ENCODE measurements at regions not wholly inside any gene's neighbourhood (a gene's known extent, or its start where the extent isn't known, plus 50 kb on each side); places are given as distances from the start of the nearest gene placed in this dataset.
"Not testable (repeated sequence)": the region's sequence is repeated elsewhere in the genome, so short reads cannot be mapped to it uniquely, and the experiment has no call there.

DNA sequence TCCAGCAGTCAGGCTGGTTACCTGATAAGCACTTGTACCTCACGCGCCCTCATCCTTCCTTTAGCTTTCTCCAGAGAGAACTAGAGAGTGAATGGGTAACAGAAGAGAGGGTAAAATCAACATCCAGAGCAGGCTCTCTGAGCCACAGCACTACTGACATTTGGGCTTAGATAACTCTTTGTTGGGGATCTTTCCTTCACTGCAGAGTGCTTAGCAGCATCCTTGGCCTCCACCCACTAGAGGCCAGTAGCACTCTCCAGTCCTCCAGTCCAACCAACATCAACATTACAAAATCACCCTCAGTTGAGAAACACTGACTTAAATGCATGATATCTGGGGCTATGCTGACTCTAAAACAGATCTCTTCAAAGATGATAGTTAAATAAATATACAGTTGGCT is 220.7 kb downstream of the TACR3 start:
- Histone ChIP-seq H3K36me3 (ENCODE audit: control insufficient read depth, insufficient read depth, low read length, severe bottlenecking) (no peaks in the 10 kb centered on the region), H3K4me3 (ENCODE audit: low read length) (no peak overlapping the region), H3K4me1 (ENCODE audit: control insufficient read depth, insufficient read depth, low read length) (peaks cover 11% of the 10 kb centered on the region), H3K9ac (ENCODE audit: low read length) (no peak overlapping the region), H3K9me3 (ENCODE audit: control insufficient read depth, low read length) (peaks cover 3% of the 10 kb centered on the region), H3K27me3 (replicated peaks; ENCODE audit: control insufficient read depth, insufficient read depth, low read length) (no peaks in the 10 kb centered on the region)
- peak; percentile 51 for DNase-seq (ENCODE audit: low read depth)

DNA sequence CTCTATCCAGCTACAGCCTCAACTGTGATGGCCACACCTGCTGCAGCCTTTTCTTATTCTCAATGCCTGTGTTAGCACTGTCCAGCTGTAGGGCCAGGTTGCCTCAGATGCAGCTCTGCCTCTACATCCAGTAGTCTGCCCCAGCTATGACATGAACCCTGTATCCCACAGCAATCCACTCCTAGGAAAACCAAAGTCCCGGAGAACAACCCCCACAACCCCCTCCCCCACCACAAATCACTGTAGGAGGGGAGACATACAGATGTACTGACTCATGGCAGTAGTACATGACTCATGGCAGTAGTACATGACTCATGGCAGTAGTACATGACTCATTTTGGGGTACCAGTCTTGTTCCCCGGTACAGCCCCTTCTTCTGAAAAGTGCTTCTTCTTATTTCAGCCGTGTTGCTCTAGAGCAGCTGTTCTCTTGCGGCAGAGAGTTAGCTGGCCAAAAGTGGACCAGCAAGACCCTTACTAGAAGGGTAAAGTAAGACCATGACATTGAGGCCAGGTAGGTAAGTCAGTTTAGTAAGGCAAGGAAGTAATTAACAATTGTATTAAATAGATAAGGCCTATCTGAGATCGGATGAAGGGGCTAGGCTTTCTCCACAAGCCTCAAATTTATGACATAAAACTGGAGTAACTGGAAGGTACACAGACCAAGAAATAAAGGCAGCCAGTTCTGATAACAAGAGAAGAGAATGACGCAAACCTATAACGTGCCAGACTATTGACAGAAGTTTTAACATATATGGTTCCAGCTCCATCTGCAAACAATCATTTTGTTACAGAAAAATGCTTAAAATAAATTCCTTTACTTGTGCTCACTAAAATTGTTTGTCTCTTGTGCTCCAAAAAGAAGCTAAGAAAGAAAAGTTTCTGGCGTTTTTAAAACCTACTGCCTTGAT is 221.4 kb downstream of the TACR3 start:
- Histone ChIP-seq H3K9ac (ENCODE audit: low read length) (no peak overlapping the region), H3K9me3 (ENCODE audit: control insufficient read depth, low read length) (peaks cover 3% of the 10 kb centered on the region), H3K4me1 (ENCODE audit: control insufficient read depth, insufficient read depth, low read length) (peaks cover 11% of the 10 kb centered on the region), H3K4me3 (ENCODE audit: low read length) (peak overlapping the region; percentile 19), H3K36me3 (ENCODE audit: control insufficient read depth, insufficient read depth, low read length, severe bottlenecking) (no peaks in the 10 kb centered on the region), H3K27me3 (replicated peaks; ENCODE audit: control insufficient read depth, insufficient read depth, low read length) (no peaks in the 10 kb centered on the region)
- peak; percentile 85 for DNase-seq (ENCODE audit: low read depth)

DNA sequence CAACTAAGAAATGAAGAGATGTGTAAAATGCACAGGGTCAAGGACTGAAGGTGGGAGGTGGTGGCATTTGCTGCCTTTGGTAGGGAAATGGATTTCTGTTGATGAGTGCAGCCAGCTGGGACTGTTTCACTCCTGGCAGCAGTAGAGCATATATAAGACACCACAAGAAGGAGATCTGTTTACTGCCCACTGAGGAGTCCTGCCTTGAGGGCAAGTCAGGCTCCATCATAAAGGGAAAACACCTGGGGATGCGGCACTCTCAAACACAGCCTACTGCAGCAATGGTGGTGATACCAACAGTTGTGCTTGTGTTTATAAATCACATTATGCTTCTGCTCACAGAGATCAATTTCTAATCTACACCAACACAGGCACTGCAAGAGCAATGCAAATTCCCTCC is 222.1 kb downstream of the TACR3 start:
- H3K4me3 ChIP-seq (ENCODE audit: low read length) = no peak overlapping the region
- H3K9me3 ChIP-seq (ENCODE audit: control insufficient read depth, low read length) = peaks cover 3% of the 10 kb centered on the region
- H3K4me1 ChIP-seq (ENCODE audit: control insufficient read depth, insufficient read depth, low read length) = peaks cover 11% of the 10 kb centered on the region
- no peaks in the 10 kb centered on the region for H3K27me3 ChIP-seq (replicated peaks; ENCODE audit: control insufficient read depth, insufficient read depth, low read length)
- H3K36me3 ChIP-seq (ENCODE audit: control insufficient read depth, insufficient read depth, low read length, severe bottlenecking) = no peaks in the 10 kb centered on the region
- H3K9ac ChIP-seq (ENCODE audit: low read length) = no peak overlapping the region
- DNase-seq (ENCODE audit: low read depth) = no peak

DNA sequence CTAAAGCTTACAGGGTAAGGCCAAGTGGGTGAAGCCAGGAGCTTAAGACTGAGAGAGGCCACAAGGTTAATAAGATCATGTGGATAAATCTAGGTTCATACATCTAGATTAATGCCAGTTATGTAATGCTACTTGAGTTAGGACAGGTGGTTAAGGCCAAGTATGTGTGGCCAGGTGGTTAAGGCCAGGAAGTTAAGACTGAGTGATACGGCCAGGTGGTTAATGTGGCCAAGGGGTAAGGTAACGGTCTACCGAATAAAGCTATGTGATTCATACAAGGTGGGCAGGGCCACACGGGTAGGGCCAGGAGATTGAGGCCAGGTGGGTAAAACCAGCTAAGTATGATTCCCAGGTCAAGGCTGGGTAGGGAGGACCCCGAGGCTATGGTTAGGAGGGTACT is 223.0 kb downstream of the TACR3 start:
- no peak for DNase-seq (ENCODE audit: low read depth)
- Histone ChIP-seq H3K4me3 (ENCODE audit: low read length) (no peak overlapping the region), H3K36me3 (ENCODE audit: control insufficient read depth, insufficient read depth, low read length, severe bottlenecking) (no peaks in the 10 kb centered on the region), H3K4me1 (ENCODE audit: control insufficient read depth, insufficient read depth, low read length) (peaks cover 11% of the 10 kb centered on the region), H3K9me3 (ENCODE audit: control insufficient read depth, low read length) (peaks cover 3% of the 10 kb centered on the region), H3K9ac (ENCODE audit: low read length) (no peak overlapping the region), H3K27me3 (replicated peaks; ENCODE audit: control insufficient read depth, insufficient read depth, low read length) (no peaks in the 10 kb centered on the region)

DNA sequence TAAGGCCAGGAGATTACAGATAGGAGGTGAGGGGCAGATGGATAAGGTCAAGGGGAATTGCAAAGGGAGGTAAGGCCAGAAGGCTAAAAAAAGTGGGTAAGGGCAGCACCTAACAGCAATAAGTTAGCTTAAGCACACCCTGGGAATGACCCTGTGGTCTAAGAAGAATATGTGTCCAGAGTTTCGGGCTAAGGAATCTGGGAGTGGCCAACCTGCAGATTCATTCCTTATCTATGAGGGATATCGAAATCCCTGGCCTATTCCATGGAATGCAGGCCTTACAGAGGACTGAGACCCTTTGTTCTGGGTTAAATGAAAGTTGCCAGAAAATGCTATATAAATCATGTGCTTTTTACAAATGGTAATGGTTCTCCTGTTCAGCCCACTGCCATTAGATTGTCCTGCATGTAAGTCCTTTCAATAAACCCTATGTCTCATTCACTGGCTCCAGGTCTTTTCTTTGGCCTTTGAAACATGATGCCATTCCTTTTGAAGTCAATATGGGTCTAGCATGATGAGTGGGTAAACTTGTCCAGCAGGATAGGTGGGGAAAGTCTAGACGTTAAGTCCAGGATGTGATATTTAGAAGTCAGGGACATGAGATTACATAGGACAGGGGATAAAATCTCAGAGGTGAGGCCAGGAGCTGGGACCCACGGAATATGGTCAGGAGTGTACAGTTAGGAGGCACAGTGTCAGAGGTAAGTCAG is 226.2 kb downstream of the TACR3 start:
- H3K4me1 ChIP-seq (ENCODE audit: control insufficient read depth, insufficient read depth, low read length) = peaks cover 11% of the 10 kb centered on the region
- DNase-seq (ENCODE audit: low read depth) = no peak
- no peaks in the 10 kb centered on the region for H3K9me3 ChIP-seq (ENCODE audit: control insufficient read depth, low read length)
- no peak overlapping the region for H3K9ac ChIP-seq (ENCODE audit: low read length)
- no peak overlapping the region for H3K4me3 ChIP-seq (ENCODE audit: low read length)
- H3K27me3 ChIP-seq (replicated peaks; ENCODE audit: control insufficient read depth, insufficient read depth, low read length) = no peaks in the 10 kb centered on the region
- H3K36me3 ChIP-seq (ENCODE audit: control insufficient read depth, insufficient read depth, low read length, severe bottlenecking) = no peaks in the 10 kb centered on the region

DNA sequence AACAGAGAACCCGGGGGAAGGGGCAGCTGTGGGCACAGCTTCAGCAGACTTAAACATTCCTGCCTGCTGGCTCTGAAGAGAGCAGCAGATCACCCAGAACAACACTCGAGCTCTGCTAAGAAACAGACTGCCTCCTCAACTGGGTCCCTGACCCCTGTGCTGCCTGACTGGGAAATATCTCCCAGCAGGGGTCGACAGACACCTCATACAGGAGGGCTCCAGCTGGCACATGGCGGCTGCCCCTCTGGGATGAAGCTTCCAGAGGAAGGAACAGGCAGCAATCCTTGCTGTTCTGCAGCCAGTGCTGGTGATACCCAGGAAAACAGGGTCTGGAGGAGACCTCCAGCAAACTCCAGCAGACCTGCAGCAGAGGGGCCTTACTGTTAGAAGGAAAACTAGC is 234.5 kb downstream of the TACR3 start:
- H3K27me3 ChIP-seq (replicated peaks; ENCODE audit: control insufficient read depth, insufficient read depth, low read length); H3K4me1 ChIP-seq (ENCODE audit: control insufficient read depth, insufficient read depth, low read length); H3K36me3 ChIP-seq (ENCODE audit: control insufficient read depth, insufficient read depth, low read length, severe bottlenecking); H3K9me3 ChIP-seq (ENCODE audit: control insufficient read depth, low read length); H3K9ac ChIP-seq (ENCODE audit: low read length); H3K4me3 ChIP-seq (ENCODE audit: low read length); DNase-seq (ENCODE audit: low read depth): not testable (repeated sequence)

DNA sequence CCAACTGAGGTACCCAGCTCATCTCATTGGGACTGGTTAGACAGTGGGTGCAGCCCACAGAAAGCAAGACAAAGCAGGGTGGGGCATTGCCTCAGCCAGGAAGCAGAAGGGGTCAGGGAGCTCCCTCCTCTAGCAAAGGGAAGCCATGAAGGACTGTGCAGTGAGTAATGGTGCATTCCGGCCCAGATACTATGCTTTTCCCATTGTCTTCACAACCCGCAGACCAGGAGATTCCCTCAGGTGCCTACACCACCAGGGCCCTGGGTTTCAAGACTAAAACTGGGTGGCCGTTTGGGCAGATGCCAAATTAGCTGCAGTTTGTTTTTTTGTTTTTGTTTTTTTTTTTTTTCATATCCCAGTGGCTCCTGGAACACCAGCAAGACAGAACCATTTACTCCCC is 235.3 kb downstream of the TACR3 start:
- Histone ChIP-seq H3K4me1 (ENCODE audit: control insufficient read depth, insufficient read depth, low read length) (no peaks in the 10 kb centered on the region), H3K4me3 (ENCODE audit: low read length) (no peak overlapping the region), H3K9ac (ENCODE audit: low read length) (no peak overlapping the region), H3K9me3 (ENCODE audit: control insufficient read depth, low read length) (no peaks in the 10 kb centered on the region), H3K27me3 (replicated peaks; ENCODE audit: control insufficient read depth, insufficient read depth, low read length) (no peaks in the 10 kb centered on the region), H3K36me3 (ENCODE audit: control insufficient read depth, insufficient read depth, low read length, severe bottlenecking) (no peaks in the 10 kb centered on the region)
- DNase-seq (ENCODE audit: low read depth) = no peak

DNA sequence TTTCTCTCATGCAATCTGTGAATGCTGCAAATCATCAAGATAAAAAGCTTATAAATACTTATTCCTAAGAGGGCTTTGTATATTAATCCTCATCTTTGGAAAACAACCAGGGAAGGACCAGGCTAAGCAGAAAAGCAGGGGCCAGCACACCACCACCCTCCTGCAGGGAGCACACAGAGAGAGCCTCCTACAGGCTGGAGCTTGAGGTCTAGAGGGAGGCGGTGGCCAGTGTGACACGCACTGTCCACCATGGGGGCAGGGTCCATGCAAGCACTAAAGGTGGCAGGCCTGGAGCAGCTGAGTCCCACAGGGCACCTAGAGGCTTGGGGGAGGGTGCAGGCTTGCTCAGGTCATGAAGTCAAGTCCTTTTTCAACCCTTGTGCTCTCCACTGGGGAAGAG is 236.9 kb downstream of the TACR3 start:
- Histone ChIP-seq H3K4me1 (ENCODE audit: control insufficient read depth, insufficient read depth, low read length) (no peaks in the 10 kb centered on the region), H3K27me3 (replicated peaks; ENCODE audit: control insufficient read depth, insufficient read depth, low read length) (no peaks in the 10 kb centered on the region), H3K36me3 (ENCODE audit: control insufficient read depth, insufficient read depth, low read length, severe bottlenecking) (no peaks in the 10 kb centered on the region), H3K9me3 (ENCODE audit: control insufficient read depth, low read length) (no peaks in the 10 kb centered on the region), H3K9ac (ENCODE audit: low read length) (no peak overlapping the region), H3K4me3 (ENCODE audit: low read length) (no peak overlapping the region)
- no peak for DNase-seq (ENCODE audit: low read depth)

DNA sequence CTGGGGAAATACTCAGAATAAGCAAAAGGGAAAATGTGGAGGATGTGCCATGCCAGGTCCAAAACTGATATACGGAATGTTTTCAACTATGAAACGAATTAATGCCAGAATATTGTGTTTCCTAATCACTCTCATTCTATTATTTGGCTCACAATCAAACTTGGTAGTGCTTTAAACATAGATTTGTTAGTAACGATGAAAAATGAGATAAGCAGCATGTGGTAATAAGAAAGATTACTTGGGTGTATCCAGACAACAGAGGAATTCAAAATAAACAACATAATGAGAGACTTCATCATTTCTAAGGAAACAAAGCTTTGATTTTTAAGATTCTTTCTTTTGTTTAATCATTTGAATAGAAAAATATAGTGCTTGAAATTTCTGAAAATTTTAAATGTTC is 237.3 kb downstream of the TACR3 start:
- peak; percentile 34 for DNase-seq (ENCODE audit: low read depth)
- Histone ChIP-seq H3K9me3 (ENCODE audit: control insufficient read depth, low read length) (no peaks in the 10 kb centered on the region), H3K36me3 (ENCODE audit: control insufficient read depth, insufficient read depth, low read length, severe bottlenecking) (no peaks in the 10 kb centered on the region), H3K4me1 (ENCODE audit: control insufficient read depth, insufficient read depth, low read length) (no peaks in the 10 kb centered on the region), H3K9ac (ENCODE audit: low read length) (no peak overlapping the region), H3K27me3 (replicated peaks; ENCODE audit: control insufficient read depth, insufficient read depth, low read length) (no peaks in the 10 kb centered on the region), H3K4me3 (ENCODE audit: low read length) (no peak overlapping the region)

DNA sequence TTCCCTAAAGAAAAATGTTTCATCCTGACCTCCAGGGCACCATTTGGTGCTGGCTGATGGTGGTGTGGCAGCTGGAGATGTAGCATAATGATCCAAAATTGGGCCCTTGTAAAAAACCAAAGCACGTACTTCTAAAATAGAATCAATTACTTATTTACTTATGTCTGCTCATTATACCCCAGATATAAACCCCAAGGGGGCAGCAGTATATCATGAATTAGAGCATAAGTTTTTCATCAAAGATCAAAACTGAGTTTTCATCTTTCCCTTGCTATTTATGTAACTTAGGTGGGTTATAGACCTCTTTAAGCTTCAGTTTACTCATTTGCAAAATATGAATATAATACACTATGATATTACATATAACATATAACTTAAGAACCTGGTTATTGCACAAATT is 241.1 kb downstream of the TACR3 start:
- Histone ChIP-seq H3K4me3 (ENCODE audit: low read length) (no peak overlapping the region), H3K4me1 (ENCODE audit: control insufficient read depth, insufficient read depth, low read length) (no peaks in the 10 kb centered on the region), H3K9me3 (ENCODE audit: control insufficient read depth, low read length) (no peaks in the 10 kb centered on the region), H3K36me3 (ENCODE audit: control insufficient read depth, insufficient read depth, low read length, severe bottlenecking) (no peaks in the 10 kb centered on the region), H3K9ac (ENCODE audit: low read length) (no peak overlapping the region), H3K27me3 (replicated peaks; ENCODE audit: control insufficient read depth, insufficient read depth, low read length) (no peaks in the 10 kb centered on the region)
- peak; percentile 25 for DNase-seq (ENCODE audit: low read depth)

DNA sequence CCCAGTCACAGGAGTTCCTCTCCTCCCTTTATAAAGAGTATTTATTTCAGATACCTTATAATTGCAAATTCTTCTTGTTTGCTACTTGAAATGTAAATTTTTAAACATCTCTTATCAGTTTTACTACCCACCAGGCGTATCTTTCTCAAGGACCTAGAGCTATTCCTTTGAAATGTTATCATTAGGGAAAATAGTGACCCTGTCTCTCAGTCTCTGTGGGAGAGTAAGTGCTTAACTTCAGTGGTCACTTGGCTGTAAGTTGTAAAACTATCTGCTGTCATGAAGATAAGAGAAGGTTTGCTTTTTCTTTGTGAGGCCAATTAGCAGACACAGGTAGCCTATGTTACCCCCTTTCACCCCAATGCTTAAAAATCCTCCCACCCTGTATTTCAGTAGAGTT is 241.6 kb downstream of the TACR3 start:
- Histone ChIP-seq H3K4me3 (ENCODE audit: low read length) (no peak overlapping the region), H3K36me3 (ENCODE audit: control insufficient read depth, insufficient read depth, low read length, severe bottlenecking) (no peaks in the 10 kb centered on the region), H3K27me3 (replicated peaks; ENCODE audit: control insufficient read depth, insufficient read depth, low read length) (no peaks in the 10 kb centered on the region), H3K9ac (ENCODE audit: low read length) (no peak overlapping the region), H3K9me3 (ENCODE audit: control insufficient read depth, low read length) (no peaks in the 10 kb centered on the region), H3K4me1 (ENCODE audit: control insufficient read depth, insufficient read depth, low read length) (no peaks in the 10 kb centered on the region)
- no peak for DNase-seq (ENCODE audit: low read depth)

Measured in adipocyte (in vitro differentiated cells).